Activated CD4-positive, CD25-positive, alpha-beta regulatory T cell treated with anti-CD3 and anti-CD28 coated beads, Interleukin-2, amount 50 U/mL, for 16 hours (primary cell): ENCODE measurements at regions not wholly inside any gene's neighbourhood (a gene's known extent, or its start where the extent isn't known, plus 50 kb on each side); places are given as distances from the start of the nearest gene placed in this dataset.
"Not testable (repeated sequence)": the region's sequence is repeated elsewhere in the genome, so short reads cannot be mapped to it uniquely, and the experiment has no call there.

Experiments used
- DNase-seq: peaks from one replicate; pipeline ENCODE4 v3.0.0-alpha.2; 2020; ENCODE audit warnings: low read depth, low spot score

DNA sequence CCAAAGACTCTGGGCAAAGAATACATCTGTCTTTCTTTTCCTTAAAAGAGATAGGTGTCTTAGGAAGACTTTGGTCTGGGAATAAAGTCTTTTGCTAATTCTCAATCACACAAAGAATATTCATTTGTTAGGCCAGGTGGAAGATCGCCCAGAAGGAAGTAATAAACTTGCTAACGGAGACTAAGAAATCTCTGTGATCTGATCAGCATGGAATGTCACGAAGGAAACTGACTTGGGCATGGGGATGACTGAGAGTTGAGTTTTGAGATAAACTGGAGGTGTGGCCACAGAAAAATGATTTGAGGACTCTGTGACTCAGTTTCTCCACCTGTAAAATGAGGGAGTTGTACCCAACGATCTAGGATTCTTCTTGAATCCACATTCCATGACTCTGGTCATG lies 161.1 kb upstream of the SVIL start:
- DNase-seq, result no peak

DNA sequence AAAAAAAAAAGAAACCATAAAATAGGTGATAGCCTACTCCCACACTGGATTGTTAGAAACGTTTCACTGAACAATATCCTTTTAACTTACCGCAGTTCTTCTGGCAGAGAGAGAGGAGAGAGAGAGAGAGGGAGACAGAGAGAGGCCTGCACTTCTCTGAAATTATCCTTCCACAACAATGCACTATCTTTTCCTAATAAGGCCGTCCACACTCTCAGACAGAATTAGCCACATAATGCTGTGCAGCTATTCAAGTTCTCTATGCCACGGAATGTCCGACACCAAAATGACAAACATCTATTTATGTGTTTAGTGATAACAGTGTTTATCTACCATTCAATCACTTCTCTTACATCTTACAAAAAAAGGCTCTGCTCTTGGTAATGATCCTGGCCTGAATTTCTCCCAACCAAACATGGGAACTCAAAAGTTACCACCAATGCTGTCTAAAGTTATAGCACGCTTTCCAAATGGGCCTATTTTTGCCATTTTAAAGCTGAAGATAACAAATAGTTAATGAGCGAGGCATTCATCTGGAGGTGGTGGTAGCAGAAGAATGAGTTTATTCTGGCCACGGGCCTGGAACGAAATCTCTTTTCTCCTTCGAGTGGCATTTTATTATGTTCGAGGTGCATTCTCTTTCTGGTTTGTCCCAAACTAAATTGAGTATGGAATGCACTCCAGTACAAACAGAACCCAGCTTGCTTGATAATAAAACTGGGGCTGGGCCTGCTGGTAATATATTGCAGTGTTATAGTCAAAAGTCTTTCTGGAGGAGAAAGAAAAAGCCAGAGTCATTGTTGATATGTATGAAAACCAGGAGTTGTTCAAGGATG lies 160.2 kb upstream of the SVIL start:
- DNase-seq, result no peak

DNA sequence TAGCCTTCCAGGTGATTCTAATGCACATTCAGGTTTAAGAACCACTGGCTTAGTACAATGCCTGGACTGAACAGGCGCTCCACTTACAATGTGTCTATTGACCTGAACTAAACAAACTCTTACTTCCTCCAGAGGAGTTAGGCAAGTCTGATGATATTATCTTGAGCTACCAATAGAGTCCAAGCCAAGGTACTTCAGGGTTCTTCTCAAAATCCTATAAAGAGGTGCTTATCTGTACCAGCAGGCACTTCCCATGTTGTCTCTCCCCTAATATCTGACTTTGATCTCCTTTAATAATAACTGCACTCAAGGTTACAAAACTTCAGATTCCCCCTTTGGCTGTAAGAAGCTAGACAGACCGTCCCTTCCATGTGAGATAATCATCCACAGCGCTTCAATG lies 157.0 kb upstream of the SVIL start:
- no peak for DNase-seq

DNA sequence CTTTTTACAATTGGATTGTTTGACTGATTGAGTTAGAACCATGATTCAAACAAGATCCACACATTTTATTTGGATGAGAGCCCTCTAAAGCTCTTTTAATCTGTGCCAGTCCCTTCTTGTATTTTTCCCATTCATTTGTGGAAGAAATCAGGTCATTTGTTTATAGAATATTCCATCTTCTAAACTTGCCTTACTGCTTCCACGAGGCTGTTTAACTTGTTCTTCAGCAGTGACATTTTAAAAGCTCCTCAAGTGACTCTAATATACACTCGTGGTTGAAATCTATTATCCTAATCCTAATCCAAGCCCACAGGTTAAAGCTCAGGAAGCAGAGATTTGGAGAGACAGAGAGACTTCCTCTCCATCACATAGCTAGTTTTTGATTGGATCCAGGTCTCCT lies 155.4 kb upstream of the SVIL start:
- DNase-seq, result no peak

DNA sequence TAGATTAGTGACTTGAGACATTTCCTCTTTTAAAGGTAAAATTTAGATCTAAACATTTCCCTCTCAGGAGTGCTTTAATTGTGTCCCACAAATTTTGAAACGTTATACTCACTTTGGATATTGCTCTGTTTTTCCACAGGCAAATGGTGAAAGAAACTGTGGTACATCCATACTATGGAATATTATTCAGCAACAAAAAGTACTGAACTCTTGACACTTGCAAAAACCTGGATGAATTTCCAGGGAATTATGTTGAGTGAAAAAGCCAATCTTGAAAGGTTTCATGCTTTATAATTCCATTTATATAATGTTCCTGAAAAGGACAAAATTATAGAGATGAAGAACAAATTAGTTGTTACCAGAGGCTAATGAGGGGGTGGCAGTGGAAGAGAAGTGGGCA lies 153.3 kb upstream of the SVIL start:
- DNase-seq, result no peak

DNA sequence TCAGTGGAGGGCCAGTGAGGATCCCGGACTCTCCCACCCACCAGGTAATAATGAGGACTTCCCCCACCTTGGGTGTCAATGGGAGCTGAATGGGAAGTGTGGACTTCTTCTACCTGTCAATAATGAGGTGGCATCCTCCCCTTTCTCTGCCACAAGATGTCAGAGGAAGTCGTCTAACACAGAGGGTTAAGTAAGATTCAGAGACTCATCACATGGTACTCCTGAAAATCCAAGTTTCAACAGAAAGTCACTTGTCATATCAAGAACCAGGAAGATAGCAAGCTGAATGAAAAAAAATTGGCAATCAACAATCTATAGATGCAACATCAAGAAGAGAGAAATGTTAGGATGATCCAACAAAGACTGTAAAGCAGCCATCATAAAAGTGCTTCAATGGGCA lies 150.9 kb upstream of the SVIL start:
- DNase-seq, result no peak

DNA sequence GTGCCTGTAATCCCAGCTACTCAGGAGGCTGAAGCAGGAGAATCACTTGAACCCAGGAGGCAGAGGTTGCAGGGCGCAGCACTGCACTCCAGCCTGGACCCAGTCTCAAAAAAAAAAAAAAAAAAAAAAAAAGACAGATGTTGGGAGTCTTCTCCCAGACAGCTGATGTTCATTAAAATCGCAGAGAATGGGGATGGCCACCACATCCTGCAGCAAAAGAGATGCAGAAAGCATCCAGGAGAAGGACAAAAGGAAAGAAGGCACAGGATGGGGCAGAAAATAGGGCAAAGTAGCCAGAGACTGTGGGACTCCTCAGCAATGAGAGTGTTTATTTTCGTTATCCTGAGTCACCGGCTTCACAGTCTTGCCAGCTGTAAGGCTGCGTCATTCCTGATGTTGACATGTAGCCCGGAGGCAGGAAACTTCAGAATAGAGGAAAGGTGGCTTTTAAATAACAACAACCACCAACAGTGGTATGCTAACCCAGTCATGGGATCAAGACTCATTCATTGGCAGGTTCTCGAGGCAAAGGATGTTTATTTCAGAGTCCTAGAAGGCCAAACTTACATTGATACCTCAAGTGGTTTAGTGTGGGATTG lies 149.5 kb upstream of the SVIL start:
- no peak for DNase-seq

DNA sequence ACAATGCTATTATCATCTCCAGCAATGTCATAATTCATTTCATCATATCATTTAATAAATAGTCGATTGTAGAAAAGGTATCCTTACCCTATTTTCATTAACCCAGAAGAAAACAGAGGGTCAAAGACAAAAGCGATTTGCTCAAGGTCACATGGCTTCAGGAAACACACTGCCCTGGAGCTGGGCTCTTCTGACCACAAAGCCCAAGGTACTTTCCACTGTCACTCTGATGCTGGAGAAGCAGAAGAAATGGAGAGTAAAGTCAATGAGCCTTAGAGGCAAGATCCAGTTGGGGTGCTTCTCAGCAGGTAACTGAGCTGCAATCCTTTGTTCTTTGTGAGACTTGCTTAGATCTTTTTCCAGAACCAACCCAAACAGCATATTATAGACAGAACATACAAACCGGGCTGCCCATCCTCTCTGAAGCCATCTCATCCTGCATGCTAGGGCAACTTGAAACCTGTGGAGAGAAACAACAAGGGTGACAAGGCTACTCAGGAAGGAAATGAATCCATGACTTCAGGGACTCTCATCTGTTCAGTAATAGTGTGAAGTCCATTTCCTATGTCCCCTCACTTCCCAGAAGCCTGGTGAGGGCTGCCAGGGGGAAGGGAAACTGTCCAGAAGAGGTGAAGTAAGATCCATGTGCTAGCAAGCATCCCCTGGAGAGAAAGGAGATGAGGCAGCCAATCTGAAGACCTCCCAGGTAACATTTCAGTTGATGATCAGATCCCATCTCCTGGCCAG lies 148.6 kb upstream of the SVIL start:
- DNase-seq, result no peak

DNA sequence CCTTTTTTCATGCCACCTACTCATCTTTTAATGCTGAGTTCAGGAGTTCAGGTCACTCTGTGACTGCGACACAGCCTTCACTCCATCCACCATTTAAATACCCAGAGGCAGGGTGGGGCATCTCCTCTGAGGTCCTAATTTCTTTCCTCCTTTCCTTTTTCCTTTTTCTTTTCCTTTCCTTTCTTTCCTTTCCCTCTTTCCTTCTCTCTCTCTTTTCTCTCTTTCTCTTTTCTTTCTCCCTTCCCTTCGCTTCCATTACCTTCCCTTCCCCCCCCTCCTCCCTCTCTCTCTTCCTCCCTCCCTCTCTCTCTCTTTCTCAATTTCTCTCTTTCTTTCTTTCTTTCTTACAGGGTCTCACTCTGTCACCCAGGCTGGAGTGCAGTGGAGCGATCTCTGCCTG lies 145.9 kb upstream of the SVIL start:
- DNase-seq, result no peak

DNA sequence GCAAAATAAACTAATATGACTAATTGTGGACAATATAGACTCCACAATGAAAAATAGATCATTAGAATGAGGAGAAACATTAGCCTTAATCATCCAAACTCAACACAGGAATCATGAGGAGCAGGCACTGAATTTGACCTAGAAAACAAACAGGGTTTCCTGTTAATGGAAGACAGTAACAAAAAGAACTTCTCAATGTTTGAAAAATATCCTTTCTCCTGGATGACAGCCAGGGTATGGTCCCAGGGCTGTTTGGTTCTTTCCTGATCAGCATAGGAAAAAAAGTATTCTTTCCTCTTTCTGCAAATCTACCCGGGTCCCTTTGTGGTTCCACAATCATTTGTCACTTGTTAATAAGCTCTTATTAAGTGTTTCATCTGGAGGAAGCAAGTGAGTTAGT lies 145.3 kb upstream of the SVIL start:
- DNase-seq, result no peak

DNA sequence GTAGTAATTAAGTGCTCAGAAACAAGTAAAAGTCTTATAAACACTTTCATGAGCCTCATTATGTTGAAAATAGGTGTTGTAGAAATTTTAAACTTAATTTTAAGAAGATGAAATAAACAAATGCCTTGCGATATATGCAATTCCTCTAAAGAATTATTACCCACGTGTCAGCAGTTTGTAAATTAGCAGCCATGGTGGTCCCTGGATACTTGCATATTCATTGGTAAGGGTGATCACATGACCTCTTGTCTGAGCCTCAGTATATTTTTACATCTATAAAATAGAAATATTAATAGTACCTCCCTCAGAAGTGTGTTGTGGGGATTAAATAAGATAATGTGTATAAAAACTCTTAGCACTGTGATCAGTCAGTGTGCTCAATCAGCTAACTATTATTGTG lies 141.5 kb upstream of the SVIL start:
- DNase-seq, result no peak

DNA sequence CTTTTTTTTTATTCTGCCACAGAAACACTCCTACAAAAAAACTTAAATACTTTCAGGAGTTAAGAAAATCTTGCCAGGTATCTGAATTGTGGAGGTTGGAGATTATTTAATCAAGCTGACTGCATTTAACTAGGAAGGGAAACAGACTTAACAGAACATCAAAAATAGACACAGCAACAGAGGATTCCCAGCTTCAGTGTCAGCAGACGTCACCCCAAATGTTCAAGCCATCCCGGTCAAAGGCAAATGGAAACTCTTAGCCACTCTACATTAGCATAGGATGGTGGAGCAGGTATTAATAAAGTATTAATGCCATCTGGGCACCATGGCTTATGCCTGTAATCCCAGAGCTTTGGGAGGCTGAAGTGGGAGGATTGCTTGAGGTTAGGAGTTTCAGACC lies 139.7 kb upstream of the SVIL start:
- no peak for DNase-seq

DNA sequence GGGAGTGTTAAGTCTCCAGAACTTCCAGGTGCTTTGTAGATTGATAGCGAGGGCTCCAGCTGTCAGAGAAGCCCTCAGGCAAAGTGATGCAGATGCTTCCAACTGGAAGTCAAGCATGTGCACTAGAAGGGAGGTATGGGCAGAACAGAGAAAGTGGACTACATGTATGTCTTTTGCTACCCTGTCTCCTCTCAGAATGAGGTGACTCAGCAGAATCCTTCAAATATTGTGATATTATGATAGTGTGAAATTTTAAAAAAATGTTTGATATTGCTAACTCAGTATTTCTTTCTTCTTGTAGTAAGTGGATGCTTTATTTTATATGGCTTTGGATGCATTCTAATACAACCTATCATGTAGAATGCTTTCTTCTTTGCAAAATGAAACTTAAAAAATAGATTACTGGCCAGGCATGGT lies 138.9 kb upstream of the SVIL start:
- no peak for DNase-seq

DNA sequence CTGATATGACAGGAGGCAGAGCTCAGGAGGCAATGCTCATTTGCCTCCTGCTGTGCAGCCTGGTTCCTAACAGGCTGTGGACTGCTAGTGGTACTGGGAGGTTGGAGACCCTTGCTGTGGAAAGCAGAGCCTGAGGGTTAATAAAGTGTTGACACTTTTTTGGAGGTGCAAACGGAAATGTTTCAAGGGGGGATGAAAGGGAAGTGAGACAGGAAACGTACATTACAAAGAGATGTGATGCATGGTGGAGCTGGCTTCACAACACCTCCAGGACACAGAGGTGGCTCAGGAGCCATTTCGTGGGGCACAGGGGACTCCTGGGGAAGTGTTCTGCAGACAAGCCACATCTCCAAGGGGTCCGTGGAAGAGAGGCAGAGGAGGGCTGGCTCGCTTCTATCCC lies 137.6 kb upstream of the SVIL start:
- no peak for DNase-seq

DNA sequence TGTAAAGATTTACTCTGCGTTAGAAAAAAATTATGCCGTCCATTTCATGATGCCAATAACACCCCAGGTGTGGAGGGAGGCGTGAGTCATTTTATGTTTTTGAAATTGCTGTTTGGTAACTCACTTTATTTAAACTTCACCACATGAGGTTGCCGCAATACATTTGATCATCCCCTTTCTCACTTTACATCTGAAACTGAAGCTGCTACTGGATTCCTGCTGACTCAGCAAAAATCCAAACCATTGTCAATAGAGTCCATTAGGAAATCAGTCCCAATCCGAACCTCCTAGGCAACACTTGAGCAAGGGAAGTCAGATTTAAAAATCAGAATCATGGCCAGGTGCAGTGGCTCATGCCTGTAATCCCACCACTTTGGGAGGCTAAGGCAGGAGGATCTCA lies 136.6 kb upstream of the SVIL start:
- no peak for DNase-seq

DNA sequence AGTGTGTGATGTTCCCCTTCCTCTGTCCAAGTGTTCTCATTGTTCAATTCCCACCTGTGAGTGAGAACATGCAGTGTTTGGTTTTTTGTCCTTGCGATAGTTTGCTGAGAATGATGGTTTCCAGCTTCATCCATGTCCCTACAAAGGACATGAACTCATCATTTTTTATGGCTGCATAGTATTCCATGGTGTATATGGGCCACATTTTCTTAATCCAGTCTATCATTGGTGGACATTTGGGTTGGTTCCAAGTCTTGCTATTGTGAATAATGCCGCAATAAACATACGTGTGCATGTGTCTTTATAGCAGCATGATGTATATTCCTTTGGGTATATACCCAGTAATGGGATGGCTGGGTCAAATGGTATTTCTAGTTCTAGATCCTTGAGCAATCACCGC lies 134.5 kb upstream of the SVIL start:
- not testable (repeated sequence) for DNase-seq

DNA sequence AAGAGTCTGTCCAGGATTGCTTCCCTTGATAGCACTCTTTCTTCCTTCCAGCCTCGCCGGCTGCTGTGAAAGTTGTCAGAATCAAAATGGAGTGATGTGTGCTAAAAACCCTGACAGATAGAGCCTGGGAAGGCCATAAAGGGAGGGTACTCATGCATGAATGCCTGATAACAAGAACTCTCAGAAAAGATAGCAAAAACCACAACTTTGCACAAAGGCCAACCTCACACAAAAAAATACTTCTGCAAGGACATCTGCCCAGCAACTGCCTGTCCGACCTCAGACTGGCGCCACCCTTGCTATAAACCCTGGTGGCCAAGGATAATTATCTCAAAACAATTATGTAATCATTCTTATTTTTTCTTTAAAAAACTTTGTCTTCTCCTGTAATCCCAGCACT lies 133.2 kb upstream of the SVIL start:
- DNase-seq, result no peak

DNA sequence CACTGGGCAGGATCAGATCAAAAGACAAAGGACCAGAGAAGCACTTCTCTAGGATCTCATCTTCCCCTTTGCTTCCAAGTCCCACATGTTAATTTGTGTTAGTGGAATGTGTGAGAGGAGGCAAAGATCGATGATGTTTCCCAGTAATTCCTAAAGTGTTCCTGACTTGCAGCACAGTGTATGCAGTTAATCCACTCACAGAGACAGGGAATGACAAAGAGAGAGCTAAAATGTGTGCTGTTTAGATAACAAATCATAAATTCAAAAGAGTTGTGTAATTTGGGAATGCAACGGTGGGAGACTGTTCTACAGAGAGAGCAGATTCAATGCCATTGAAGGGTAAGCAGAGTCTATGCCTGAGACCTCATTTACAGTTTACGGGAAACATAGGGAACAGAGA lies 132.0 kb upstream of the SVIL start:
- no peak for DNase-seq

DNA sequence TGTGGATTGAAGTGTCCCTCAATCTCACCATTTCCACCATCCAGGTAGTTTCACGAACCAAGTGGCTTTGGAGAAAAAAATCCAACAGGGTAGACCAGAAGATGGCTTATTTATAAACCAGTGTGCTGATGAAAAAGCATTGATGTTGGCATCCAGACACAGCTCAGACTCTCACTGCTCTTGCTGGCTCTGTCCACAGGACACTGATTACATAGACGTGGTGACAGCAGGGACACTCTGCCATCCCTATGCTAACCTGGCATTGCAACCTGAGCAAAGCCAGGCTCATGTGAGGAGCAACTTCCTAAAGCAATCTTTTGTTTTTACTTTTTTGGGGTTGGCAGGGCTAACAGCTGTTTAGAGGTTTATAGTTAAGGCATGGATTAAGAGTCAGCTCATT lies 130.6 kb upstream of the SVIL start:
- no peak for DNase-seq

DNA sequence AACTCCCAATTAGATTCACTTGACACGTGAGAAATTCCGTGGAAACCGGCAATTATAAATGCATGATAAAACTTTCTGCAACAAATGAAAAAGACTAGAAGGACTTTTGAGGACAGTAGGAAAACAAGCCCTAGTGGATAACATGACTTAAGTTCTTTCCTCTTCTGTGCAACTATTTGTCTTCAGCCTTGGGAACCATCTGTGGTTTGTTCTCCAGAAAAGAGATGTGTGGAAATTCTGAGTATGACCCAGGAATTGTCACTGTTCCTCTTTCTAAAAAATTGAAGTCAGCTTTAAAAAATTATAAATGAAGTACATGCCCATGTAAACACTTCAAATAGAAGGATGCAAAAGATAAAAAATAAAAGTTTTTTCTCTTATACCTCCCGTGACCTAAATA lies 128.6 kb upstream of the SVIL start:
- no peak for DNase-seq

DNA sequence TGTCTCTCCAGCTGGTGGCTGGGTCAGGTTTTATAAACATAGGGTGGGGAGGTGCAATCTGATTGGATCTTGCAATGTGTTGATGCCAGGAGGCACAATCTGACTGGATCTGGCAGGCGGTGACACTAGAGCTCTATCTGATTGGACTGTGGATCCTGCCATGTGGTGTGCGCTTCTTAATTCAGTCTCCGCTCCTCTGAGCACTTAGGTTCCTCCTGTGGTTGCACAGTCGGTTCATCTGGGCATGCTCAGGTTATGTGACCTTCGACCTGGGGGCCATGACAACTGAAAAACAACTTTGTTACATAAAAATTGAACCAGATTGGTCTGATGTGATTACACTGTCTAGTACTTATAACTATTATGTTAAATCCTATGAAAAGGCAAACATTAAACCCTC lies 127.1 kb upstream of the SVIL start:
- DNase-seq, result no peak

DNA sequence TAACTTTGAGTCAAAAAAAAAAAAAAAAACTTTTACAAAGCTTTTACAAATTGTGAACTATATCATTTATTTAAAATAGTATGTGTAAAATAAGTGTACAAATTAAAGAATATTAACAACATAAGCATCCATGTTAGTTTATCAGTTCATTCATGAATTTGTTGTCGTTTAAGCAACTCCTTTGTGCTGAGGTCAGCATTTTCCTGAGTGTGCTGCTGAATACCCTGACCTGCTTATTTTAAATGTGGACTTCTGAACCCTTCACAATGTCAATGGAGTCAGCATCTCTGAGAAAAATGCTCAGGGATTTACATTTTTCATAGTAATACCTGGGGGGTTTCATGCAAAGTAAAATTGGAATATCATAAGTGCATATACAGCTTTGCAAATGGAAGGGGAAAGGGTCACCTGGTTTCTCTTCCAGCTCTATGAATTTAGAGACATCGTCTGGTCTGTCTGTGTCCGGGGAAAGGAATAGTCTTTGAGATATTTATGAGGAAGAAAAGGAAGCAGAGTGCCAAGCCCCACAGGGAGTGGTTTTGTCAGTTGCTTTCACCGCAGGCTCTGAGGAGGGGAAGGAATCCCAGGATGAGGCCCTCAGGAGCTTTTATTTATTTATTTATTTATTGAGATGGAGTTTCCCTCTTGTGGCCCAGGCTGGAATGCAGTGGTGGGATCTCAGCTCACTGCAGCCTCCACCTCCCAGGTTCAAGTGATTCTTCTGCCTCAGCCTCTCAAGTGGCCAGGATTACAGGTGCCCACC lies 125.5 kb upstream of the SVIL start:
- no peak for DNase-seq
